H7 (cell line): ENCODE measurements at regions not wholly inside any gene's neighbourhood (a gene's known extent, or its start where the extent isn't known, plus 50 kb on each side); places are given as distances from the start of the nearest gene placed in this dataset.
"Not testable (repeated sequence)": the region's sequence is repeated elsewhere in the genome, so short reads cannot be mapped to it uniquely, and the experiment has no call there.

ENCODE experiments used
- DNase-seq: peaks from one replicate; pipeline ENCODE4 v3.0.0; 2012
- H3K27me3 ChIP-seq: 2 replicates; pipeline ENCODE4 v1.6.0; 2011; ENCODE audit warnings: mild to moderate bottlenecking, low read length; ENCODE audit not compliant: control insufficient read depth, insufficient read depth
- H3K36me3 ChIP-seq: replicated peaks from 2 replicates; pipeline ENCODE4 v1.5.1; 2011; ENCODE audit warnings: low read length; ENCODE audit not compliant: control insufficient read depth, insufficient read depth
- H3K4me3 ChIP-seq: 2 replicates; pipeline ENCODE4 v1.5.1; 2011; ENCODE audit warnings: low read depth, mild to moderate bottlenecking, control low read depth, low read length, moderate library complexity; ENCODE audit not compliant: insufficient read depth

- H3K4me3 ChIP-seq = no peak overlapping the region
- DNase-seq = no peak
- H3K36me3 ChIP-seq = no peaks in the 10 kb centered on the region
- H3K27me3 ChIP-seq = no peaks in the 10 kb centered on the region
These were observed 52.8 kb upstream of the IKZF1 start for GRCh38 chr7:50251765-50252164.

DNA sequence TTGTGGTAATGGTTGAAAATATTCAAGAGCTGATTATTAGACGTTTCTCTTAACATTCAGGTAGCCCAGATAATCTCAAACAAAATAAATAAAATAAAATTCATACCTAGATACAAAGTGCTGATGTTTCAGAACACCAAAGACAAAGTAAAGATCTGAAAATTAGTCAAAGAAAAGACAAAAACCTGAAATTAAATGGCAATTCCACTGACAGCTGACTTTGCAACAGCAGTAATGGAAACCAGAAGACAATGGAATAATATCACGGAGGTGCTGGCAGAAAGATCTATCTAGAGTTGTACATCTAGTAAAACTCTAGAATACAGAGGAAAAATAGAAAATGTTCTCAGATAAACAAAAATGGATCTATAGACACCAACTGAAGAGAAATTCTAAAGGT, 58.0 kb upstream of the IKZF1 start:
- Histone ChIP-seq H3K27me3 (no peaks in the 10 kb centered on the region), H3K4me3 (no peak overlapping the region), H3K36me3 (no peaks in the 10 kb centered on the region)
- no peak for DNase-seq

DNA sequence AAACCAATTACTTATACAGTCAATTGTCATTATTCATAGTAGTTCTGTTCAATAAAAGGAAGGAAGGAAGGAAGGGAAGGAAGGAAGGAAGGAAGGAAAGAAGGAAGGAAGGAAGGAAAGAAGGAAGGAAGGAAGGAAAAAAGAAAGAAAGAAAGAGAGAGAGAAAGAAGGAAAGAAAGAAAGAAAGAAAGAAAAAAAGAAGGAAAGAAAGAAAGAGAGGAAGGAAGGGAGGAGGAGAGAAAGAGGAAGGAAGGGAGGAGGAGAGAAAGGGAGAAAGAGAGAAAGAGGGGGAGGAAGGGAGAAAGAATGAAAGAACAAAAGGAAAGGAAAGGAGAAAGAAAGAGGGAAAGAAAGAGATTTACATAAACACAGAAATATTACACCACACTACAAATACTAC, 62.4 kb upstream of the IKZF1 start:
- DNase-seq, H3K27me3 ChIP-seq, H3K36me3 ChIP-seq, H3K4me3 ChIP-seq: not testable (repeated sequence)

DNA sequence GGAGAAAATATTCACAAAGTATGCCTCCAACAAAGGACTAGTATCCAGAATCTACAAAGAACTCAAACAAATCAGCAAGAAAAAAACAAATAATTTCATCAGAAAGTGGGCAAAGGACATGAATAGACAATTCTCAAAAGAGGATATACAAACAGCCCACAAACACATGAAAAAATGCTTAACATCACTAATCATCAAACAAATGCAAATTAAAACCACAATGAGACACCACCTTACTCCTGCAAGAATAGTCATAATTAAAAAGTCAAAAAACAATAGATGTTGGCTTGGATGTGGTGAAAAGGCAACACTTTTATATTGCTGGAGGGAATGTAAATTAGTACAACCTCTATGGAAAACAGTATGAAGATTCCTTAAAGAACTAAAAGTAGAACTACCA, 63.8 kb upstream of the IKZF1 start:
- not testable (repeated sequence) for H3K4me3 ChIP-seq, H3K27me3 ChIP-seq, DNase-seq, H3K36me3 ChIP-seq

DNA sequence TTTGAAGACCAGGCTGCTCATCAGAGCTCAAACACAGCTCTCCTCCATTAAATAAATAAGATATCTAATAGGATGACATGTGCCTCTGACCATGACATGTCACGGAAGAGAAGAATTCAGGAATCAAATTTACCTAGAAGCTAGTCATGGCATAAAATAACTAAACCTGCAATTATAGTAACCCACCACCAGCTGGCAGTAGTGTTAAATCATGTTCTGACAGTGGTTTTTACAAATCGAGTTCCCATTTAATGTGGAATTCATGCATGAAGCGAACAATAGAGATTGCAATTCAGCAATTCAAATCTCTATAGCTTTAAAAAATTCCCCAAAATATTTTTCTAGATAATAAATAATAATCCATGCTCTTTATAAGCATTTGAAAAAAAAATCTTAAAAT, 74.6 kb upstream of the IKZF1 start:
- H3K36me3 ChIP-seq = no peaks in the 10 kb centered on the region

GRCh38 chr7:50228148-50228547, 76.4 kb upstream of the IKZF1 start:
- Histone ChIP-seq H3K36me3 (no peaks in the 10 kb centered on the region), H3K4me3 (no peak overlapping the region), H3K27me3 (no peaks in the 10 kb centered on the region)
- DNase-seq = no peak

More for the DNA sequence above, 74.6 kb upstream of the IKZF1 start:
- Histone ChIP-seq H3K27me3 (no peaks in the 10 kb centered on the region), H3K4me3 (no peak overlapping the region)
- no peak for DNase-seq

DNA sequence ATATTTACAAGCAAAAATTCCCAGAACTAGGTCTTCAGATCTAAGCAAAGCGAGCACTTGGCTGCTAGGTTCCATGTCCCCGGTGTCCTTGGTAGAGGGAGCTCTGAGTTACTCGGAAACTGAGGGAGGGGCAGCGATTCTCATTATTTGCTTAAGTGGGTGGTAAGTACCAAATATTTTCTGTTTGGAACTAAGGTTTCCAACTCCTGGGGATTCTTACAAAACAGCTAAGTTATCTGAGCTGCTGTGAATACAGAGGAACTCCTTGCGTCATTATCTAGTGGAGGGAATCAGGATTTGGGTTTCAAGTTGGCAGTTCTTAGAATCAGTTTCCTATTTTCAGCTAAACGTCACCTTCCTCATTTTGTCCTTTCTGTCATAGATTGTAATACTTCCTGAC, 76.8 kb upstream of the IKZF1 start:
- DNase-seq = no peak
- H3K4me3 ChIP-seq = no peak overlapping the region
- H3K27me3 ChIP-seq = no peaks in the 10 kb centered on the region
- no peaks in the 10 kb centered on the region for H3K36me3 ChIP-seq

DNA sequence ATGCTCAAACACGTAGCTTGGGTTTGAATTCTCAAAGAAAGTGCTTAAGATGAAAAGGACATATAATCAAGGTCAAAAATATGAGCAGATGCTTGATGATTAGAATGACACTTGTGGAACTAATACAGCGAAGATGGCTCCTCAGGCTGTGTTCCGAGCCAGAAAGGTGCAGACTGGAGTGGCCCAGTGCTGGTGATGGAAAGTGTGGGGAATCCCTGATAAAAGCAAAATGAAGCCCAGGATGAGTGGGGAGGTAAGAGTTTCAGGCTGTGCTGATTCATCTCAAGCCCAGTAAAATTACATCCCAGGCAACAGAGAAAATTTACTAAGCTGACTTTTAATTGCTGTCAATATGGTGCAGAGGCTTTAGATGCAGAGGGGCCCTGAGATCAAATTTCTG, 77.8 kb upstream of the IKZF1 start:
- Histone ChIP-seq H3K4me3 (no peak overlapping the region), H3K27me3 (no peaks in the 10 kb centered on the region), H3K36me3 (no peaks in the 10 kb centered on the region)
- DNase-seq = no peak

DNA sequence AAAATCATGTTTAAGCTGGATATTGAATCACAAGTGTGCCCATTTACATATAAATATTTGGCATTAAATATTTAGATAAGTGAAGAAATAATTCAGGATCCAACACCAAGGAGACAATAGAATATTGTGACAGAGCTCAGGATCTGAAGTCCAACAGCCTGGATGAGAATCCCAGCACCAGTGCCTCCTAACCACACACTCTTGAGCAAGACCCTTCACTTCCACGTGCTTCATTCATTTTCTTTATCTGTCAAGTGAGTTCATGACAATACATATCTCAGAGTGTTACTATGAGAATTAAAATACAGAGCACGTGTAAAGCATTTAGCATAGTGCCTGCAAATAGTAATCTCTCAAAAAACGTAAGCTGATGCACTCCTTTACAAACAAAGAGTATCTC, 78.4 kb upstream of the IKZF1 start:
- Histone ChIP-seq H3K27me3 (no peaks in the 10 kb centered on the region), H3K4me3 (no peak overlapping the region)

DNA sequence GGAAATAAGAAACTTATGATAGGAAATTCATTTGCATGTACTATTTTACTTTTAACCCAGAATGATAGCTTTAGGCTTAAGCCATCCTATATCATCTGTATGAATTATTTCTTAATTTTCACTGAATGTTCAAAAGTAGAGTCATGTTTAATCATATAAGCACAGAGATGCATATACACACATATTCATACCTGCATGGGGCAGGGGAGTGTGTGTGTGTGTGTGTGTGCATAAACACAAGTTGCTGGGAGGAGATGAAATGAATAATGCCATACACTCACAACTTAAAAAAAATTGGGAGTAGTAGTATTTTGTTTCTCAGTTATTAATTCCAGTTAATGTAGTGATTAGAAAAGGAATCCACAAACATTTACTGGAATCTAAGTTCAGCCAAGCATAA, 83.1 kb upstream of the IKZF1 start:
- Histone ChIP-seq H3K36me3 (no peaks in the 10 kb centered on the region), H3K27me3 (no peaks in the 10 kb centered on the region), H3K4me3 (no peak overlapping the region)
- no peak for DNase-seq

More for the DNA sequence above, 78.4 kb upstream of the IKZF1 start:
- H3K36me3 ChIP-seq = no peaks in the 10 kb centered on the region
- no peak for DNase-seq

- no peaks in the 10 kb centered on the region for H3K36me3 ChIP-seq
- H3K4me3 ChIP-seq = no peak overlapping the region
- DNase-seq = no peak
- H3K27me3 ChIP-seq = no peaks in the 10 kb centered on the region
These were observed 83.5 kb upstream of the IKZF1 start for GRCh38 chr7:50221028-50221427.

GRCh38 chr7:50220273-50220672, 84.2 kb upstream of the IKZF1 start:
- H3K4me3 ChIP-seq = no peak overlapping the region
- H3K36me3 ChIP-seq = no peaks in the 10 kb centered on the region
- DNase-seq = no peak
- no peaks in the 10 kb centered on the region for H3K27me3 ChIP-seq

DNA sequence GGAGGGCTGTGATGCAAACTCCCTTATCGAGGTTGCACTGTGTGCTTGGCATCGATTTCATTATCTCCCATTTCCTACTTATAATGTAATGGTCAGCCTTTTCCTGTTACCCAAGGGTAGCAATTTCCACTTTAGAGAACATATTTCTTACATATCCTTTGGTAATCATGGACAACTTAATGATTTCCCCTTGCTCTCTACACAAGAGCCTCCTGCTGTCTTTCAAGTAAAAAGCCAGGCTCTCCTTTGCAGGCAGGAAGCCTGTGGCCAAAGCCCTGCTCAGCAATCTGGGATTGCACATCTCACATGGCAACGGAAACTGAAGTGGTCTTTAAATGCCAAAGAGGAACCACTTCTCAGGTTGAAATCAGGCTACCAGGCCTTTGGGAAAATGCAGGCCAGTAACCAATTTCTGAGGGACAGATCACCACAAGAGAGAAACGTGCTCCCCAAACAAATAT, 86.7 kb upstream of the IKZF1 start:
- Histone ChIP-seq H3K4me3 (no peak overlapping the region), H3K27me3 (no peaks in the 10 kb centered on the region), H3K36me3 (no peaks in the 10 kb centered on the region)
- DNase-seq = no peak

DNA sequence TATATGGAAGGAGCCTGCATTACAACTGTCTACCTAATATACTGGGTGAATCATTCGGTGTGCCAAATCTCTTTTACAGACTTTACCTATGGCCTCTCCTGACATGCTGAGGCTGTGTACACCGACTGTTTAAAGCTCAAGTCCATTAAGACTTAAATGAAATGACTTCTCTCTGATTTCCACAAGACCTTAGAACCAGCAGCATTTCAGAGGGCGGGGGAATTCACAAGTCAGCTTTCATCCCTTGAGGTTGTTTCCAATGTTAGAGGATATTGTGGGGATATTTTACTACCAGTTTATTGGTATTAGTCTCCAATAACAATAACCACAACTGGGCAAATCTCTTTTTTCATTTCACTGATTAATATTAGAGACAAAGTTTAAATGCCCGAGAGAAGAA, 87.1 kb upstream of the IKZF1 start:
- no peak for DNase-seq
- no peak overlapping the region for H3K4me3 ChIP-seq
- H3K36me3 ChIP-seq = no peaks in the 10 kb centered on the region
- no peaks in the 10 kb centered on the region for H3K27me3 ChIP-seq

- H3K27me3 ChIP-seq = no peaks in the 10 kb centered on the region
- DNase-seq = no peak
- H3K36me3 ChIP-seq = no peaks in the 10 kb centered on the region
- no peak overlapping the region for H3K4me3 ChIP-seq
These were observed 87.9 kb upstream of the IKZF1 start for GRCh38 chr7:50216626-50217025.

- Histone ChIP-seq H3K4me3 (no peak overlapping the region), H3K36me3 (no peaks in the 10 kb centered on the region), H3K27me3 (no peaks in the 10 kb centered on the region)
- no peak for DNase-seq
These were observed 89.7 kb upstream of the IKZF1 start for GRCh38 chr7:50214771-50215170.
